ENCODE measurements at regions not wholly inside any gene's neighbourhood (a gene's known extent, or its start where the extent isn't known, plus 50 kb on each side); places are given as distances from the start of the nearest gene placed in this dataset.

- no peak for TF ChIP-seq MXI1 (IDR thresholded peaks at IDR 0.05; ENCODE audit: borderline replicate concordance, low read depth, low read length)
- no peak for TF ChIP-seq MAFK (IDR thresholded peaks at IDR 0.05; ENCODE audit: low read depth, low read length)
- TF ChIP-seq RFX5 (IDR thresholded peaks at IDR 0.05; ENCODE audit: low read depth, low read length), result no peak
- no peak for TF ChIP-seq CEBPB (IDR thresholded peaks at IDR 0.05; ENCODE audit: low read depth, low read length)
- TF ChIP-seq FOS (IDR thresholded peaks at IDR 0.05; ENCODE audit: low read depth, low read length), result no peak
- TF ChIP-seq, protein P1, sequence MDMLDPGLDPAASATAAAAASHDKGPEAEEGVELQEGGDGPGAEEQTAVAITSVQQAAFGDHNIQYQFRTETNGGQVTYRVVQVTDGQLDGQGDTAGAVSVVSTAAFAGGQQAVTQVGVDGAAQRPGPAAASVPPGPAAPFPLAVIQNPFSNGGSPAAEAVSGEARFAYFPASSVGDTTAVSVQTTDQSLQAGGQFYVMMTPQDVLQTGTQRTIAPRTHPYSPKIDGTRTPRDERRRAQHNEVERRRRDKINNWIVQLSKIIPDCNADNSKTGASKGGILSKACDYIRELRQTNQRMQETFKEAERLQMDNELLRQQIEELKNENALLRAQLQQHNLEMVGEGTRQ (IDR thresholded peaks at IDR 0.05; ENCODE audit: low read depth, low read length), result no peak
- no peak for TF ChIP-seq MAZ (IDR thresholded peaks at IDR 0.05; ENCODE audit: borderline replicate concordance, low read depth, low read length)
- no peak for TF ChIP-seq POLR2A (IDR thresholded peaks at IDR 0.05; ENCODE audit: low read depth, low read length)
- TF ChIP-seq, protein P2, sequence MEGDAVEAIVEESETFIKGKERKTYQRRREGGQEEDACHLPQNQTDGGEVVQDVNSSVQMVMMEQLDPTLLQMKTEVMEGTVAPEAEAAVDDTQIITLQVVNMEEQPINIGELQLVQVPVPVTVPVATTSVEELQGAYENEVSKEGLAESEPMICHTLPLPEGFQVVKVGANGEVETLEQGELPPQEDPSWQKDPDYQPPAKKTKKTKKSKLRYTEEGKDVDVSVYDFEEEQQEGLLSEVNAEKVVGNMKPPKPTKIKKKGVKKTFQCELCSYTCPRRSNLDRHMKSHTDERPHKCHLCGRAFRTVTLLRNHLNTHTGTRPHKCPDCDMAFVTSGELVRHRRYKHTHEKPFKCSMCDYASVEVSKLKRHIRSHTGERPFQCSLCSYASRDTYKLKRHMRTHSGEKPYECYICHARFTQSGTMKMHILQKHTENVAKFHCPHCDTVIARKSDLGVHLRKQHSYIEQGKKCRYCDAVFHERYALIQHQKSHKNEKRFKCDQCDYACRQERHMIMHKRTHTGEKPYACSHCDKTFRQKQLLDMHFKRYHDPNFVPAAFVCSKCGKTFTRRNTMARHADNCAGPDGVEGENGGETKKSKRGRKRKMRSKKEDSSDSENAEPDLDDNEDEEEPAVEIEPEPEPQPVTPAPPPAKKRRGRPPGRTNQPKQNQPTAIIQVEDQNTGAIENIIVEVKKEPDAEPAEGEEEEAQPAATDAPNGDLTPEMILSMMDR (conservative IDR thresholded peaks at IDR 0.05; ENCODE audit: low read depth, low read length), result no peak
- no peak for TF ChIP-seq NFE2L2 (IDR thresholded peaks at IDR 0.05; ENCODE audit: low read depth, low read length)
- TF ChIP-seq RAD21 (IDR thresholded peaks at IDR 0.05; ENCODE audit: low read length), result no peak
- no peak for TF ChIP-seq RCOR1 (IDR thresholded peaks at IDR 0.05; ENCODE audit: insufficient replicate concordance, low read length)
- no peak for TF ChIP-seq CHD1 (IDR thresholded peaks at IDR 0.05; ENCODE audit: low read depth, low read length)
- TF ChIP-seq BHLHE40 (IDR thresholded peaks at IDR 0.05; ENCODE audit: low read depth, low read length), result no peak
- TF ChIP-seq SMC3 (IDR thresholded peaks at IDR 0.05; ENCODE audit: low read depth, low read length), result no peak
- no peak for TF ChIP-seq ELK1 (IDR thresholded peaks at IDR 0.05; ENCODE audit: borderline replicate concordance, low read depth, low read length)
- Histone ChIP-seq H3K27ac (ENCODE audit: insufficient read depth, low read length) (no peak overlapping the region), H3K9me1 (ENCODE audit: insufficient read depth, low read length) (no peaks in the 10 kb centered on the region), H2BK20ac (ENCODE audit: low read depth, low read length) (no peak overlapping the region), H3K9ac (ENCODE audit: low read depth, low read length) (no peak overlapping the region), H4K91ac (ENCODE audit: insufficient read depth, low read depth, low read length) (no peak overlapping the region), H3K4me3 (ENCODE audit: insufficient read depth, low read depth, low read length) (no peak overlapping the region), H3K36me3 (ENCODE audit: control insufficient read depth, insufficient read depth, low read length) (peaks cover 100% of the 10 kb centered on the region), H3K4me2 (ENCODE audit: low read depth, low read length) (no peak overlapping the region), H2BK15ac (ENCODE audit: low read depth, low read length) (no peak overlapping the region), H4K8ac (ENCODE audit: low read depth in 2 of 2, low read length in 2 of 2) (no peak overlapping the region), H3K23ac (ENCODE audit: low read depth, low read length) (no peak overlapping the region), H3K4ac (ENCODE audit: low read depth, low read length) (no peak overlapping the region), H3K56ac (ENCODE audit: extremely low read depth, insufficient read depth, low read length) (no peak overlapping the region), H2BK5ac (ENCODE audit: low read depth, low read length, poor library complexity, severe bottlenecking) (no peak overlapping the region), H4K5ac (ENCODE audit: low read depth, low read length) (no peak overlapping the region), H3K9me3 (ENCODE audit: control insufficient read depth, insufficient read depth, low read length) (peaks cover 100% of the 10 kb centered on the region), H3K4me1 (ENCODE audit: control insufficient read depth, insufficient read depth, low read length) (no peaks in the 10 kb centered on the region), H2AK5ac (ENCODE audit: low read depth, low read length) (no peak overlapping the region), H4K20me1 (ENCODE audit: insufficient read depth, low read length) (no peaks in the 10 kb centered on the region), H2AFZ (replicated peaks; ENCODE audit: low read length, poor library complexity) (no peak overlapping the region), H3K18ac (ENCODE audit: low read depth, low read length) (no peak overlapping the region), H3K14ac (replicated peaks; ENCODE audit: low read depth, low read length) (no peak overlapping the region), H3K27me3 (ENCODE audit: control insufficient read depth, insufficient read depth, low read length) (no peaks in the 10 kb centered on the region), H3K79me1 (ENCODE audit: low read depth in 1 of 2, low read length in 2 of 2) (no peaks in the 10 kb centered on the region), H2AK9ac (replicated peaks; ENCODE audit: low read depth, low read length, poor library complexity) (no peak overlapping the region), H2BK120ac (ENCODE audit: low read depth, low read length) (no peak overlapping the region)
- POLR2A ChIA-PET (ENCODE audit: unreplicated experiment), result no interaction called here
- DNase-seq (no peak), ATAC-seq (ENCODE audit: low read depth) (no peak)
- CTCF ChIA-PET, result no interaction called here
- 100% methylated on average over 5 of the region's 23 CpGs; no CpG with 5 or more reads in 1 of the 2 experiments for WGBS, 2 experiments (ENCODE audit: extremely low coverage in 2 of 2, insufficient read length in 1 of 2)
- intact Hi-C loops (cut with micrococcal nuclease), result no loop called here
- dilution Hi-C loops (cut with HindIII; ENCODE audit: low sequenced_read_pairs, unreplicated experiment), result no loop called here
- in situ Hi-C loops (cut with MboI; ENCODE audit: low sequenced_read_pairs), result no loop called here
- no TSS peak for BruUV-seq (replicated peaks)
Observed at GRCh38 chr15:25061808-25062550, 107.2 kb downstream of the SNRPN start.
